ENCODE measurements at regions not wholly inside any gene's neighbourhood (a gene's known extent, or its start where the extent isn't known, plus 50 kb on each side); places are given as distances from the start of the nearest gene placed in this dataset.

DNA sequence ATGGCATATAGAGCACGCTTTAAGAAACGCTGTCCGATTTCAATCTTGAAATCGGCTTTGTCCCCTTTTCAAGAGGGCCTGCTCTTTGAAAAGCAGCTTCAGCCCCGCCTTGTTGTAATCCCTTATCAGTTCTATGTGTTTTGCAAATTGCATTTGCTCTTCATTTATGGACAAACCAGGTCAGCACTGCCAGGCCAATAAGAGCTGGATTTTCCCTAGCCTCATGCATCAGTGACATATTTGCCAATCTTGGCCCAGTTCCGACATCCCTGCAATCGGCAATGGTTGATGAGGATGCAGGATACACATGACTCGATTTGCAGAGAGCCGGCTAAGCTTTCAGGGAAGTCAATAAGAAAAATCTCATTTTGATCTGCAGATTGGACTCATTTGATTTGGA is 529.1 kb upstream of the CLINT1 start:
- TF ChIP-seq, protein P1, sequence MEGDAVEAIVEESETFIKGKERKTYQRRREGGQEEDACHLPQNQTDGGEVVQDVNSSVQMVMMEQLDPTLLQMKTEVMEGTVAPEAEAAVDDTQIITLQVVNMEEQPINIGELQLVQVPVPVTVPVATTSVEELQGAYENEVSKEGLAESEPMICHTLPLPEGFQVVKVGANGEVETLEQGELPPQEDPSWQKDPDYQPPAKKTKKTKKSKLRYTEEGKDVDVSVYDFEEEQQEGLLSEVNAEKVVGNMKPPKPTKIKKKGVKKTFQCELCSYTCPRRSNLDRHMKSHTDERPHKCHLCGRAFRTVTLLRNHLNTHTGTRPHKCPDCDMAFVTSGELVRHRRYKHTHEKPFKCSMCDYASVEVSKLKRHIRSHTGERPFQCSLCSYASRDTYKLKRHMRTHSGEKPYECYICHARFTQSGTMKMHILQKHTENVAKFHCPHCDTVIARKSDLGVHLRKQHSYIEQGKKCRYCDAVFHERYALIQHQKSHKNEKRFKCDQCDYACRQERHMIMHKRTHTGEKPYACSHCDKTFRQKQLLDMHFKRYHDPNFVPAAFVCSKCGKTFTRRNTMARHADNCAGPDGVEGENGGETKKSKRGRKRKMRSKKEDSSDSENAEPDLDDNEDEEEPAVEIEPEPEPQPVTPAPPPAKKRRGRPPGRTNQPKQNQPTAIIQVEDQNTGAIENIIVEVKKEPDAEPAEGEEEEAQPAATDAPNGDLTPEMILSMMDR (IDR thresholded peaks at IDR 0.05; ENCODE audit: insufficient read depth, low read length): no peak
- no peak for TF ChIP-seq POLR2AphosphoS5 (IDR thresholded peaks at IDR 0.05; ENCODE audit: low read depth)
- TF ChIP-seq, protein P2, sequence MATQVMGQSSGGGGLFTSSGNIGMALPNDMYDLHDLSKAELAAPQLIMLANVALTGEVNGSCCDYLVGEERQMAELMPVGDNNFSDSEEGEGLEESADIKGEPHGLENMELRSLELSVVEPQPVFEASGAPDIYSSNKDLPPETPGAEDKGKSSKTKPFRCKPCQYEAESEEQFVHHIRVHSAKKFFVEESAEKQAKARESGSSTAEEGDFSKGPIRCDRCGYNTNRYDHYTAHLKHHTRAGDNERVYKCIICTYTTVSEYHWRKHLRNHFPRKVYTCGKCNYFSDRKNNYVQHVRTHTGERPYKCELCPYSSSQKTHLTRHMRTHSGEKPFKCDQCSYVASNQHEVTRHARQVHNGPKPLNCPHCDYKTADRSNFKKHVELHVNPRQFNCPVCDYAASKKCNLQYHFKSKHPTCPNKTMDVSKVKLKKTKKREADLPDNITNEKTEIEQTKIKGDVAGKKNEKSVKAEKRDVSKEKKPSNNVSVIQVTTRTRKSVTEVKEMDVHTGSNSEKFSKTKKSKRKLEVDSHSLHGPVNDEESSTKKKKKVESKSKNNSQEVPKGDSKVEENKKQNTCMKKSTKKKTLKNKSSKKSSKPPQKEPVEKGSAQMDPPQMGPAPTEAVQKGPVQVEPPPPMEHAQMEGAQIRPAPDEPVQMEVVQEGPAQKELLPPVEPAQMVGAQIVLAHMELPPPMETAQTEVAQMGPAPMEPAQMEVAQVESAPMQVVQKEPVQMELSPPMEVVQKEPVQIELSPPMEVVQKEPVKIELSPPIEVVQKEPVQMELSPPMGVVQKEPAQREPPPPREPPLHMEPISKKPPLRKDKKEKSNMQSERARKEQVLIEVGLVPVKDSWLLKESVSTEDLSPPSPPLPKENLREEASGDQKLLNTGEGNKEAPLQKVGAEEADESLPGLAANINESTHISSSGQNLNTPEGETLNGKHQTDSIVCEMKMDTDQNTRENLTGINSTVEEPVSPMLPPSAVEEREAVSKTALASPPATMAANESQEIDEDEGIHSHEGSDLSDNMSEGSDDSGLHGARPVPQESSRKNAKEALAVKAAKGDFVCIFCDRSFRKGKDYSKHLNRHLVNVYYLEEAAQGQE (IDR thresholded peaks at IDR 0.05; ENCODE audit: insufficient replicate concordance, low read depth): no peak

All from HL-60 (cell line).